DMS153 (cell line): ENCODE measurements at regions not wholly inside any gene's neighbourhood (a gene's known extent, or its start where the extent isn't known, plus 50 kb on each side); places are given as distances from the start of the nearest gene placed in this dataset.
"Not testable (repeated sequence)": the region's sequence is repeated elsewhere in the genome, so short reads cannot be mapped to it uniquely, and the experiment has no call there.

ENCODE experiments used
- DNase-seq: peaks from one replicate; lab custom pipeline; 2025; lab: John Stamatoyannopoulos, UW

- no peak for DNase-seq
Observed at GRCh38 chr1:232416026-232416568, 213.8 kb downstream of the SIPA1L2 start.

GRCh38 chr1:232415481-232415880 lies 214.5 kb downstream of the SIPA1L2 start:
- not testable (repeated sequence) for DNase-seq

GRCh38 chr1:232414100-232414499 lies 215.8 kb downstream of the SIPA1L2 start:
- no peak for DNase-seq

GRCh38 chr1:232413674-232414073 lies 216.3 kb downstream of the SIPA1L2 start:
- DNase-seq, result no peak

- no peak for DNase-seq
Observed at GRCh38 chr1:232409584-232409983, 220.3 kb downstream of the SIPA1L2 start.

- DNase-seq, result no peak
Observed at GRCh38 chr1:232407120-232407519, 222.8 kb downstream of the SIPA1L2 start.

DNA sequence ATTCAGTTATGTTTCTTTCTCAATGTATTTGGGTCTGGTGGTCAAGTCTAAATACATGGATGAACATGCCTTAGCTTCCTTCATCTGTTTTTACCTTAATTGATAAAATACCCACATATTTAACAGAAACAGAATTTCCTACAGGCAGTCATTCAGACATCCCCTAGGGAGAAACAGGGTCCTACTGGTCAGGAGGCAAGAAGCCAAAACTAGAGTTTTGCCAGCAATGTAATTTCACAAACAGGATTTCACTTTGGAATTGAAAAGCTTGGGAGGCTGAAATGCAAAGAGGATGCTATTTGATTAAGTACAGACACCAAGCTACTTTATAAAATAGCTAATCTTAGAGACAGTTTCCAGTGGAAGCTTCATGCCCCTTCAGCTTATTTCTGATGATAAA lies 224.2 kb downstream of the SIPA1L2 start:
- no peak for DNase-seq

- no peak for DNase-seq
Observed at GRCh38 chr1:232404981-232405731, 224.8 kb downstream of the SIPA1L2 start.

DNA sequence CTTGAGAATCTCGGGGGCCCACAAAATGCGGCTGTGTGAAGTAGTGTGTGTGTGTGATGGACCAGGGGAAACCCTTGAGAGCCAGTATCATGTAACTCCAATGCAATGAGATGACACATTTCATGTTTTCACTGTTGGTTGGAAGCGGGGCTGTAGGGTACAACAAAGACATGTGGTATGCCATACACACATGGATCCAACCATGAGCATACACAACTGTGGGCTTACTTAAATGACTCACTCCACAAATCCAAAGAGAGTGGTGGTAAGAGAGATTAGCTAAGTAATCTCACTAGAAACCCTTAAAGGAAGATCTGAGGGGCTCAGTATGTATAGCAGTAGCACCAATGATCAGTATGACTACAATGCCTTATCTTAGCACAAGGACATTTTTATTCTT lies 225.7 kb downstream of the SIPA1L2 start:
- no peak for DNase-seq

- no peak for DNase-seq
Observed at GRCh38 chr1:232403017-232403714, 226.8 kb downstream of the SIPA1L2 start.

DNA sequence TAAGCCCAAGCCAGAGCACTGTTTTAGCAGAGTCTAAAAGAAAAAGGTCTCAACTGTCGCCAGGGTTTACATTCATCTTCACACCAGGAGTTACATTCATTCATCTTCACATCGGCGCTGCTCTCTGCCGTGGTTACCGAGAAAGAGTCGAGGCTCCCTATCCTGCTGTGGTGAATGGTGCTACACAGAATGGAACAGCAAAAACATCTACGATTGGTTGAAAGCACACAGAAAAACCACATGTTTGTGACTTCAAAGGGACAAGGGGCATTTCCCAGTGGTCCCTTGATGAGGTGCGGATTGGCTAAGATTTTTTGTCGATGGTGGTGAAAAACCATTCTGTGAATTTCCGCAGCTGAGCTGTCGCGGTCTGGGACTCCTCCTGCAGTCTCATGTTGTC lies 231.1 kb downstream of the SIPA1L2 start:
- no peak for DNase-seq

- no peak for DNase-seq
Observed at GRCh38 chr1:232393444-232394146, 236.3 kb downstream of the SIPA1L2 start.

- no peak for DNase-seq
Observed at GRCh38 chr1:232393010-232393409, 236.9 kb downstream of the SIPA1L2 start.

DNA sequence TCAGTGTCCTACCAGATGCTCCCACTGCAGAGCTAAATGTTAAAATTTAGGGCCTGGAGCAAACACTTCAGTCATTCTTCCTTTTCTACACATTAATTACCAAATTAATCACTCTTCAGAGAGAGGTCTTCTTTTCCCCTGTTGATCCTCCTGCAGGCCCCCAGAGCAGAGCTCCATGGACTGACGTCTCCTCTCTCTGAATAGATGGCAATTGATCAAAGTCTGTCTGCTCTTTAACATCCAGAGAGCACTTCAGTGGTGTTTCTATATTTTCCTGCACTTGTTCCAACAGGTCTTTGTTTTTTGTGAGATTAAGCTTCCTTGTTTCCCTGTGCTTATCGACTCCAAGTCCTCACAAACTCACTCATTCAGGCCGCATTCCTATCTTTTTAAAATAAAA lies 239.3 kb downstream of the SIPA1L2 start:
- DNase-seq, result peak; percentile 39

- DNase-seq, result no peak
Observed at GRCh38 chr1:232389744-232390143, 240.2 kb downstream of the SIPA1L2 start.

DNA sequence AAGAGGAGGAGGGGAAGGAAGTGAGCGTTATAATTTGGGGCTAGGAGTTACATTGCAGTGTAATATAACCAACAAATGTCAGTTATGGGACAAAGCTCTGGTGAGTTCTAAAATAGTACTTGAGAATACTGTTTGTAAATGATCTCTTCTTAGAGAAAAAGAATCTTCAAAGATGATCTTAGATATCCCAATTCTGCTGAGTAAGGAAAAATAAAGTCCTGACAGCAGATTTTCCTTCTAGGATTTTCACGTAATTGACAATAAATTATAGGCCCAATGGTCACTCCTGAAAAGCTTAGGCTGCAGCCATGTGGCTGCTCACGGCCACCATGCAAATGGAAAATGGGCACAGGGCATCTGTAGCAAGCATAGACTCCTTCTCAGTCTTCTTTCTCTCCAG lies 241.6 kb downstream of the SIPA1L2 start:
- DNase-seq, result no peak

GRCh38 chr1:232386721-232387510 lies 243.0 kb downstream of the SIPA1L2 start:
- DNase-seq, result no peak

DNA sequence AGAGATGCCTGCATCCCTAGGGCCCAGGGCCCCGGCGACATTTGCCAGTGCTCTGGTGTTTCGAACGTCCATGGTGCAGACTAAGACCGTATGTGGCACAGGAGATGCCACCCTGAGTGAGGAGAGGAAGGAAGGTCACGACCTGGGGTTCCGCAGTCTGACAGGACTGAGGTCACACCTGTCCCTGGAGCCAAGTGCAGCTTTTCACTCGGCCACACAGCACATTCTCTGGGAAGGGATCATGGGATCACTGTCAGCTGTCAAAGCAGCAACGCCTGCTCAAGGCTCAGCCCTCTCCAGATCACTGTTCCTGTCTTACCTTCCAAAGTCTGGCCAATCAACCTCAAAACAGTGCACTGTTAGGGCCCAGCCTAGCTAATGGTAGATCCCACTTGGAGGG lies 243.6 kb downstream of the SIPA1L2 start:
- no peak for DNase-seq

DNA sequence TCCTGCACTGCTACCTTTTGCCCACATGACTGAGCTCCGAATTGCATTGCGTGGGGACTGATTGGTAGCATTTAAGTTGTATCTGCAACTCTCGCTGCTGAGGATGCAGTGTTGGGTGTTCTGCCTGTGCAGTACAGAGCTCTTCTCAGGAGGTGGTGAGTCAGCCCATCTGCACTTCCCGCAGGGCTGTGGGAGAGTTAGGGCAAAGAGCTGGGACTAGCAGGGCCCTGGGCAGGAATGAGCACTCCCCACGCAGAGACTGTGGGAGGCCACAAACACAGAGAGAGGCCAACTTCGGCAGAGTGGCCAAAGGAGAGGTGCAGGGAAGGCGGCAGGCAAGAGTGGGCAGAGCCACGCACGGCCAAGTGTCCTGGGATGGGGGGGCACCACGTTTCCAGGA lies 244.7 kb downstream of the SIPA1L2 start:
- DNase-seq, result no peak

GRCh38 chr1:232384171-232384883 lies 245.6 kb downstream of the SIPA1L2 start:
- no peak for DNase-seq

DNA sequence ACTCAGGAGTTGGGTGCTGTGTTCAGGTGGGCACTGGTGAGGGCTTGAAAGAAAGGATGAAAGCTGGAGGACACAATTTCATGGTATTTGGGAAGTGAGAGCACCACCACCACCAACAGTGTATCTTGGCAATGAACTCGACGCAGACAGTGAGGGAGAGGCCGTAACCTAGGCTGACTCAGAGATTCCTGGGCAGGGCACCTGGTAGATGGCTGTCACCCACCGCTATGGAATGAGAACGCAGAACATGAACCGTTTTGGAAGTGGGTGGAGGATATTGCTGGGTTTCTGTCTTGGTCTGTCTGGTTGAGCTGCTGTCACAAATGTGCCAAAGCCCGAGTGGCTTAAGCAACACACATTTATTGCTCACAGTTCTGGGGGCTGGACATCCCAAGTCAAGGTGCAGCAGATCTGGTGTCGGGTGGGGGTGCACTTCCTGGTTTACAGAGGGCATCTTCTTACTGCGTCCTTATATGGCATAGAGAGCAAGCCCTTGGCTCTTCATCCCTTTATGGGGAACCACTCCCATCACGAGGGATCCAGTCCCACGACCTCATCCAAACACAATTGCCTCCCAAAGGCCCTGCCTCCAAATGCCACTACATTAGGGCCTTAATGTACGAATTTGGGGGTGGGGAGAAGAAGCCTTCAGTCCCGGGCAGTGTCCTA lies 246.3 kb downstream of the SIPA1L2 start:
- DNase-seq, result no peak
